ENCODE measurements at regions not wholly inside any gene's neighbourhood (a gene's known extent, or its start where the extent isn't known, plus 50 kb on each side); places are given as distances from the start of the nearest gene placed in this dataset.
"Not testable (repeated sequence)": the region's sequence is repeated elsewhere in the genome, so short reads cannot be mapped to it uniquely, and the experiment has no call there.

DNA sequence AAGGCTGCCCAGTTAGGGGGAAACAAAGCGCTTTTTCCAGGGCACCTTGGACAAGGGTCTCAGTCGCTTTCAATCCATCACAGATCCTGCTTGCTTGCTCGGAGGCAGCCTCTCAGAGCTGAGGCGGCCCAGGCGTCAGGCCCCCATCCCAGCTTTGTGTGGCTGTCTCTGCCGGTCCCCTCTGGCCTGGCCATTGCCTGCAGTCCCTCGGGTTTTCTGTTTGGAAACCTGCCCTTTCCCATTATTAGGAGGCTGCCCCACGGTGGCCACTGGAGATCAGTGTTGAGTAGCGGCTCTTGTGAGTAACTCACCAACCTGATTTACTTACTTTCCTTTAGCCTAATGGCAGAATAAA lies 216.1 kb downstream of the GLRX3 start:
- no peaks in the 10 kb centered on the region for H3K36me3 ChIP-seq
- TF ChIP-seq, protein P1, sequence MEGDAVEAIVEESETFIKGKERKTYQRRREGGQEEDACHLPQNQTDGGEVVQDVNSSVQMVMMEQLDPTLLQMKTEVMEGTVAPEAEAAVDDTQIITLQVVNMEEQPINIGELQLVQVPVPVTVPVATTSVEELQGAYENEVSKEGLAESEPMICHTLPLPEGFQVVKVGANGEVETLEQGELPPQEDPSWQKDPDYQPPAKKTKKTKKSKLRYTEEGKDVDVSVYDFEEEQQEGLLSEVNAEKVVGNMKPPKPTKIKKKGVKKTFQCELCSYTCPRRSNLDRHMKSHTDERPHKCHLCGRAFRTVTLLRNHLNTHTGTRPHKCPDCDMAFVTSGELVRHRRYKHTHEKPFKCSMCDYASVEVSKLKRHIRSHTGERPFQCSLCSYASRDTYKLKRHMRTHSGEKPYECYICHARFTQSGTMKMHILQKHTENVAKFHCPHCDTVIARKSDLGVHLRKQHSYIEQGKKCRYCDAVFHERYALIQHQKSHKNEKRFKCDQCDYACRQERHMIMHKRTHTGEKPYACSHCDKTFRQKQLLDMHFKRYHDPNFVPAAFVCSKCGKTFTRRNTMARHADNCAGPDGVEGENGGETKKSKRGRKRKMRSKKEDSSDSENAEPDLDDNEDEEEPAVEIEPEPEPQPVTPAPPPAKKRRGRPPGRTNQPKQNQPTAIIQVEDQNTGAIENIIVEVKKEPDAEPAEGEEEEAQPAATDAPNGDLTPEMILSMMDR (IDR thresholded peaks at IDR 0.05) = no peak
- no peak for TF ChIP-seq POLR2A (IDR thresholded peaks at IDR 0.05)
- no peaks in the 10 kb centered on the region for H3K27me3 ChIP-seq
- peaks cover 0 to 7% (median 0%) of the 10 kb centered on the region in 3 donors for H3K9me3 ChIP-seq
- no peak for DNase-seq
- H3K4me3 ChIP-seq = no peak overlapping the region
- intact Hi-C loops (cut with DNase I) = no loop called here
- H3K27ac ChIP-seq = no peak overlapping the region
- H3K4me1 ChIP-seq = no peaks in the 10 kb centered on the region
- WGBS, 2 donors = 55 to 57% methylated on average over 8 to 9 of the region's 9 CpGs

GRCh38 chr10:130353928-130354572 lies 217.9 kb downstream of the GLRX3 start:
- intact Hi-C loops (cut with DNase I) = no loop called here
- Histone ChIP-seq H3K4me1 (no peaks in the 10 kb centered on the region), H3K27ac (no peak overlapping the region), H3K36me3 (no peaks in the 10 kb centered on the region), H3K9me3 (peaks cover 0 to 9% (median 0%) of the 10 kb centered on the region in 3 donors), H3K4me3 (no peak overlapping the region), H3K27me3 (no peaks in the 10 kb centered on the region)
- DNase-seq = no peak
- TF ChIP-seq POLR2A (IDR thresholded peaks at IDR 0.05) = no peak
- TF ChIP-seq, protein P1 (IDR thresholded peaks at IDR 0.05) = no peak
- WGBS, 2 donors = 75 to 80% methylated on average over 10 of the region's 10 CpGs

- Histone ChIP-seq H3K36me3 (no peaks in the 10 kb centered on the region), H3K27ac (no peak overlapping the region), H3K9me3 (peaks cover 0 to 10% (median 0%) of the 10 kb centered on the region in 3 donors), H3K27me3 (no peaks in the 10 kb centered on the region), H3K4me3 (no peak overlapping the region), H3K4me1 (no peaks in the 10 kb centered on the region)
- TF ChIP-seq, protein P1 (IDR thresholded peaks at IDR 0.05) = no peak
- TF ChIP-seq POLR2A (IDR thresholded peaks at IDR 0.05) = no peak
- no peak for DNase-seq
- intact Hi-C loops (cut with DNase I) = no loop called here
- WGBS, 2 donors = 76 to 78% methylated on average over 8 of the region's 8 CpGs
These were observed 218.4 kb downstream of the GLRX3 start for GRCh38 chr10:130354573-130354954.

DNA sequence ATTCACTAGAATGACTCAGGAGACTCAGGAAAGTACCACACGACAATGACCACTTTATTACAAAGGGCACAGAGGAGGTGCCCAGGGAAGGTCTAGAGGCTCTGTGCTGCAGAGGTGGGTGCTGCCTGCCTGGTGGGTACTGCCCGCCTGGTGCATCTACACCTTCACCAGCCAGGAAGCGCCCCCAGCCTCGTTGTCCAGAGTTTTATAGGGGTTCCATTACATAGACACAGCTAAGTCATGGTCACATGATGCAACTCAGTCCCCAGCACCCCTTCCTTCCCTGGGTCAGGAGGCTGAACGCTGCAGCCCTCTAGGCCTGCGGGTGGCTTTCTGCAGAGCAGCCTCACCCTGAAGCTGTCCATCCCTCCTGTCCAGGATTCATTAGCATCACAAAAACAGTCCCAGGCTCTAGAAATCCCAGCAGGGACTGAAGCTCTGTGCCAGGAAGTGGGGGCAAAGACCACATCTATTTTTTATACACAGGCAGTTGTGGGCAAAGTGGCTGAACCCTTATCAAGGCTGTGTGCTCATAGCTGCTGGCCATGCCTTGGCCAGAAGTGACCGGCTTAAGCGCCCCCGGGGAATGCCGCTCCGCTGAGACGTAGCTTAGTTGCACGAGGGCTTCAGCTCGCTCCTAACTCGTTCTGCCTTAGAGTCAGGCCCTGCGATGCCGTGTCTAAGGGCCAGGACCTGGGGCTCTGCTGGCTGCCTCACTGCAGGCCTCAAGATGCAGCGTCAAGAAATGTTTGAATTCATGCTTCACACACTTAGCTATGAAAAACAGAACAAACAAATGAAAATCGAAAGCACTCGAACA lies 219.0 kb downstream of the GLRX3 start:
- DNase-seq = no peak
- WGBS, 2 donors = 85 to 86% methylated on average over 16 to 18 of the region's 20 CpGs
- Histone ChIP-seq H3K27ac (no peak overlapping the region), H3K4me3 (no peak overlapping the region), H3K27me3 (no peaks in the 10 kb centered on the region), H3K36me3 (no peaks in the 10 kb centered on the region), H3K9me3 (peaks cover 0 to 10% (median 0%) of the 10 kb centered on the region in 3 donors), H3K4me1 (no peaks in the 10 kb centered on the region)
- intact Hi-C loops (cut with DNase I) = no loop called here
- TF ChIP-seq POLR2A (IDR thresholded peaks at IDR 0.05) = no peak
- TF ChIP-seq, protein P1 (IDR thresholded peaks at IDR 0.05) = no peak

- H3K27me3 ChIP-seq; H3K27ac ChIP-seq; DNase-seq; H3K4me1 ChIP-seq; H3K4me3 ChIP-seq; intact Hi-C loops (cut with DNase I); H3K36me3 ChIP-seq: not testable (repeated sequence)
- peaks cover 0 to 10% (median 0%) of the 10 kb centered on the region in 3 donors for H3K9me3 ChIP-seq
- WGBS, 2 donors = 83 to 84% methylated on average over 12 to 21 of the region's 23 CpGs
These were observed 220.2 kb downstream of the GLRX3 start for GRCh38 chr10:130356429-130356828.
